GM18951 (cell line): ENCODE measurements at regions not wholly inside any gene's neighbourhood (a gene's known extent, or its start where the extent isn't known, plus 50 kb on each side); places are given as distances from the start of the nearest gene placed in this dataset.
"Not testable (repeated sequence)": the region's sequence is repeated elsewhere in the genome, so short reads cannot be mapped to it uniquely, and the experiment has no call there.

Experiments
- POLR2A ChIP-seq: IDR thresholded peaks from 4 replicates; pipeline ENCODE4 v1.6.1; 2011; ENCODE audit warnings: mild to moderate bottlenecking; ENCODE audit not compliant: insufficient read length, insufficient read depth; ENCODE audit errors: extremely low read depth
- in situ Hi-C: fragments of 300-500 bp; cut with MboI; formaldehyde crosslinking; loops from one replicate; pipeline ENCODE4 v1.12.0; 2022; ENCODE audit warnings: low sequenced_read_pairs, mixed read lengths, inconsistent platforms; ENCODE audit not compliant: unreplicated experiment

GRCh38 chr18:59795882-59796281 lies 98.7 kb upstream of the CCBE1 start:
- in situ Hi-C loops = no loop called here
- TF ChIP-seq POLR2A = no peak

- in situ Hi-C loops = no loop called here
- TF ChIP-seq POLR2A = no peak
Measured at GRCh38 chr18:59792353-59792752, 95.1 kb upstream of the CCBE1 start.

DNA sequence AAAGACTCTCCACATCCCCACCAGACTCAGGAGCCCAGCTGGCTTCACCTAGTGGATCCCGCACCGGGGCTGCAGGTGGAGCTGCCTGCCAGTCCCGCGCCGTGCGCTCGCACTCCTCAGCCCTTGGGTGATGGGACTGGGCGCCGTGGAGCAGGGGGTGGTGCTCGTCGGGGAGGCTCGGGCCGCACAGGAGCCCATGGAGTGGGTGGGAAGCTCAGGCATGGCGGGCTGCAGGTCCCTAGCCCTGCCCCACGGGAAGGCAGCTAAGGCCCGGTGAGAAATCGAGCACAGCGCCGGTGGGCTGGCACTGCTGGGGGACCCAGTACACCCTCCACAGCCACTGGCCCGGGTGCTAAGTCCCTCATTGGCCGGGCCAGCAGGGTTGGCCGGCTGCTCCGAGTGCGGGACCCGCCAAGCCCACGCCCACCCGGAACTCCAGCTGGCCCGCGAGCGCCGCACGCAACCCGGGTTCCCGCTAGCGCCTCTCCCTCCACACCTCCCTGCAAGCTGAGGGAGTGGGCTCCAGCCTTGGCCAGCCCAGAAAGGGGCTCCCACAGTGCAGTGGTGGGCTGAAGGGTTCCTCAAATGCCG lies 93.2 kb upstream of the CCBE1 start:
- in situ Hi-C loops = not testable (repeated sequence)

DNA sequence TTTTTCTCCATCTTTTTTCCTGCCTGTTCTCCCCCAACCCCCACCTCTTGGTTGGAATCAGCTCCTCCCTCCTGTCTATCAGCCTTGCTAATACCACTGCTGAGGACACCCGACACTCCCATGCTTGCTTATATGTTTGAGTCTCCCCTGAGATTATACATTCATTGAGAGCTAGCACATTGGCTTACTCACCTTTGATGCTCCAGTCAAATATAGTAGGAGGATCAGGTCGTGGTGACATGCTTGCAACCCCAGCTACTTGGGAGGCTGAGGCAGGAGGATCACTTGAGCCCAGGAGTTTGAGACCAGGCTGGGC lies 91.5 kb upstream of the CCBE1 start:
- in situ Hi-C loops = no loop called here
- TF ChIP-seq POLR2A = no peak

DNA sequence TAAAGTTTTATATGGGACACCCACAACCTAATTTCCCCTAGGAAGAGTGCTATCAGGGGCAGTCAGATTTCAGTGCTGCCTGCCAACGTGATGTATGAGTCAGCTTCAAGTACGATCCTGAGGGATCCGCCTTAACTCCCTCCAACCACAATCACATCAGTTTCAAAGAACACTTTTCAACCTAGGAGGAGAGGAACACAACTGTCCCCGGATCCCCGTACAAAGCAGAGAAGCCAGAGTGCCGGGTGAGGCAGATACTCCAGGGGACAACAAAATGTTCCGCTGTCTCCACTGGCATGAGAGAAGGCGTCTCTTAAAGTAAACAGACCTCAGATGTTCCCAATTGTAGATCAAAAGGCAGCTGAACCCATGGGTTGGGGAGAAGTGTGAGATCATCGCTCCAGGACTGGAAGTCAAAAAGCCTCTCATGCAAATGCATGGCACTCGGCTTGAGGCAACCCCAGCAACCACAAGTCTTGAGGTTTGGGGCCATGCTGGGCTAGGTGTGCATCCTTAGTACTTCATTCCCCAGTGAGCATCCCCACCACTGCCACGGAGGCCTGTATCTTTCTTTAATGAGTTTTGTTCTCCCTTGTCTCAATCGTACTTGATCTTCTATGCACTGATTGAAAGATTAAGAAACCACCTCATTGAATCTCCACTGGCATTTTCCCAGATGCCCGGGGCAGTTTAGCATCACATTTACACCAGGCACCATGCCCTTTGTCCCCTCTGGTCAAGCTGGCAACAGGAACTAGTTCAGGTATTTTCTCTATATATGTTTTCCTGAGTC lies 91.0 kb upstream of the CCBE1 start:
- in situ Hi-C loops = no loop called here
- no peak for TF ChIP-seq POLR2A

DNA sequence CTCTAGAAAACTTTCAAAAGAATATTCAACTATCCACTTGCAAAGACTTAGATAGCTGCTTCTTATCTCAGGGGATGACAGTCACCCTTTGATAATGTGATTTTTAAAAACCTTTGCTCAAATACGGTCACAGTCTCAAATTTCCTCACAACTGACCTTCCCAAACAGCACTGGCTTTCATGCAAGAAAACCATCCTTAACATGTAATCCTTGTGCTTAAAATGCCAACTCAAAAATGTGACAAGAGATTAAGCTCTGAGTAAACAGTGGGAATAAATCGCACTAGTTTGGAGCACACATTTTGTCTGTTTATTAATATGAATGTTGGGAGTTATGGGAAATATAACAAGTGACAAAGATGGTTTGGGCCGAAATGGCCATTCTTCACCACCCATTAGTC lies 87.5 kb upstream of the CCBE1 start:
- TF ChIP-seq POLR2A = no peak
- in situ Hi-C loops = no loop called here

DNA sequence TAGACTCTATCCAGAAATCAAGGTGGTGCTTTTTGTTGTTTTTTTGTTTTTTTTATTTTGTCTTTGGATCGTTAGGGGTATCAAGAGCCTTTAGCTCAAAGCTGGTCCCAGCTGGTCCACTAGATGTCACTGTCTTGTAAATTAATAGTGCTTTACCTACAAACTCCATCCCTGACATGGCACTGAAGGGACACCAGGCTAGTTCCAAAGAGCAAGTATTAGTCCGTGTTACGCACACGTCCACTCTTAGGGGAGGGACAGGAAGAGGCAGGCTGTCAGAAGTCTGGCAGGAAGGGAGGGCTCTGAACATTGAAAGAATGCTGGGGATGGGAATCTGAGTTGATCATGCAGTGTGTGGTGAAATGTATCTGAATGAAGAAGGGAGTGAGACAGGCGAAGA lies 85.9 kb upstream of the CCBE1 start:
- no peak for TF ChIP-seq POLR2A
- in situ Hi-C loops = no loop called here

DNA sequence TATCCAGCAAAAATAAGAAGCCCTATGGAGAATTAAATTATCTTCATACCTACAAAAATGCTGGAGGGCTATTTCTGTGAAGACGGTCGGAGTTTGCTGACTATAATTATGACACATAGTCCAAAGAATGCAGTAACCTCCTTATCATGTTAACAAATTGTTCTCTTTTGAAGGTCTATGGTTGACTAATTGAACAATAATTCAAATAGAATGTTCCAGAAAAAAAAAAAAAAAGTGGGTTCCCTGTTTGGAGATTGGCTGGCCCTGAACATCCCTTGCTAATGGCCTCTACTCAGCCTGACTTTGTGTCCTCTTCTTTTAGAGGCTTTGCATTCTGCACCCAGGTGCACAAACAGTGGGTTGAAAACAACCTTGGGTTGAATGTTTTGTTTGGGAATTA lies 82.8 kb upstream of the CCBE1 start:
- TF ChIP-seq POLR2A = no peak
- in situ Hi-C loops = no loop called here

DNA sequence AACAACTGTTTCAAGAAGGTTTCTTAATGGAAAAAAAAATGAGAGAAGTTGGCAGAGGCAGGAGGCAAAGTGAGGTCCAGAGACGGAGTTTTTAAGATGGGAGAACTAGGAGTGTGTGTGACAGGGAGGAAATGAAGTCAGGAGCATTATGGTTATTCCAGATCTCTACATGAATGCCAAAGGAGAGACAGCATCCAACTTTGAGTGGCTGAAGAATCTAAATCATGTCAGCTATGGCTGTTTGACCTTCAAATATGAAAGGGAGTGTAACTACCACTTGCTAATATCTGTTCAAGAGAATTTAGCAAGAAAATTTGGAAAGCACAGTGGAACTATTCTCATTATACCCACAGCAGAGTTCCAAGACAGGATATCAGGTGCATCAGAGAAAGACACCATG lies 81.2 kb upstream of the CCBE1 start:
- TF ChIP-seq POLR2A = no peak
- in situ Hi-C loops = no loop called here

GRCh38 chr18:59777636-59778035 lies 80.4 kb upstream of the CCBE1 start:
- TF ChIP-seq POLR2A = no peak
- in situ Hi-C loops = no loop called here

- no peak for TF ChIP-seq POLR2A
- in situ Hi-C loops = no loop called here
Measured at GRCh38 chr18:59769129-59769865, 72.1 kb upstream of the CCBE1 start.

GRCh38 chr18:59768409-59768808 lies 71.2 kb upstream of the CCBE1 start:
- no peak for TF ChIP-seq POLR2A
- in situ Hi-C loops = no loop called here

GRCh38 chr18:59767732-59768131 lies 70.5 kb upstream of the CCBE1 start:
- in situ Hi-C loops = no loop called here
- no peak for TF ChIP-seq POLR2A

DNA sequence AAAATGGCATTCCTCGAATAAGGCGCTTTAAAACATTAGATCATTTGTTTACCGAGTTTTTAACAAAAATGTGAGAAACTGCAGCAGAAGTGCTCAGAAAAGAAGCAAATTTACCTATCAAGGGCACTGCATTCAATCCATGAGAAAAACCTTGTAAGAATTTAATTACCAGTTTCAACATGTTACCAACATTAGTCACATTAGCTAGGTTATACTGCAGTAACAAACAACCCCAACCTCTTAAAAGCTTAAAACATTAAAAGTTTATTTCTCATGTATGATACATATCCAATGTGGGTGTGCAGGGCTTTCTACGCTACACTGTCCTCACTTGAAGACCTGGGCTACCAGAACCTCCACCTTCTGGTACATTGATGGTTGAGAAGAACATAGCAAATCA lies 68.1 kb upstream of the CCBE1 start:
- in situ Hi-C loops = no loop called here
- no peak for TF ChIP-seq POLR2A
